WTC11 (cell line): ENCODE measurements at regions not wholly inside any gene's neighbourhood (a gene's known extent, or its start where the extent isn't known, plus 50 kb on each side); places are given as distances from the start of the nearest gene placed in this dataset.

Experiments
- ATF2 ChIP-seq: sonication (generic); formaldehyde crosslinking; IDR thresholded peaks from 2 replicates; pipeline ENCODE4 v1.8.1; 2022; ENCODE audit warnings: low read depth, missing genetic modification reagents, borderline replicate concordance
- CBFB ChIP-seq: sonication (generic); formaldehyde crosslinking; IDR thresholded peaks from 2 replicates; pipeline ENCODE4 v1.8.1; 2022; ENCODE audit warnings: mild to moderate bottlenecking, low read depth, missing genetic modification reagents
- CREM ChIP-seq: sonication (generic); formaldehyde crosslinking; IDR thresholded peaks from 2 replicates; pipeline ENCODE4 v1.8.1; 2022; ENCODE audit warnings: mild to moderate bottlenecking, missing genetic modification reagents, moderate library complexity
- CTCF ChIP-seq: fragments of 200-600 bp; IDR thresholded peaks from 2 replicates; pipeline ENCODE4 v1.8.0; 2022; ENCODE audit warnings: antibody characterized with exemption
- E2F4 ChIP-seq: sonication (generic); formaldehyde crosslinking; IDR thresholded peaks from 2 replicates; pipeline ENCODE4 v1.8.1; 2022; ENCODE audit warnings: low read depth, mild to moderate bottlenecking, moderate library complexity, missing genetic modification reagents, borderline replicate concordance
- E2F5 ChIP-seq: sonication (generic); formaldehyde crosslinking; IDR thresholded peaks from 2 replicates; pipeline ENCODE4 v1.8.1; 2022; ENCODE audit warnings: mild to moderate bottlenecking, moderate library complexity, missing genetic modification reagents
- FOXP4 ChIP-seq: sonication (generic); formaldehyde crosslinking; IDR thresholded peaks from 2 replicates; pipeline ENCODE4 v1.8.0; 2022; ENCODE audit warnings: mild to moderate bottlenecking, missing genetic modification reagents
- GABPB1 ChIP-seq: sonication (generic); formaldehyde crosslinking; IDR thresholded peaks from 2 replicates; pipeline ENCODE4 v1.8.1; 2023; ENCODE audit warnings: mild to moderate bottlenecking, missing genetic modification reagents
- USF1 ChIP-seq: sonication (generic); formaldehyde crosslinking; IDR thresholded peaks from 2 replicates; pipeline ENCODE4 v1.8.0; 2022; ENCODE audit warnings: mild to moderate bottlenecking, missing genetic modification reagents
- ZNF138 ChIP-seq: sonication (generic); formaldehyde crosslinking; conservative IDR thresholded peaks from 2 replicates; pipeline ENCODE4 v1.8.1; 2022; ENCODE audit warnings: mild to moderate bottlenecking, moderate library complexity, missing genetic modification reagents
- ZNF232 ChIP-seq: sonication (generic); formaldehyde crosslinking; IDR thresholded peaks from 2 replicates; pipeline ENCODE4 v1.8.0; 2022; ENCODE audit warnings: mild to moderate bottlenecking, missing genetic modification reagents
- ZNF396 ChIP-seq: fragments of 250-450 bp; sonication (Bioruptor Pico); IDR thresholded peaks from 2 replicates; pipeline ENCODE4 v1.8.0; 2021; ENCODE audit warnings: mild to moderate bottlenecking, moderate library complexity, borderline replicate concordance

GRCh38 chr13:111947876-111948275 lies 119.1 kb upstream of the SOX1 start:
- TF ChIP-seq ZNF232 (CRISPR knock-in tag) (no peak), CTCF (no peak), CBFB (CRISPR knock-in tag) (no peak), E2F5 (CRISPR knock-in tag) (no peak), E2F4 (CRISPR knock-in tag) (no peak), CREM (CRISPR knock-in tag) (no peak), GABPB1 (no peak), ZNF138 (CRISPR knock-in tag) (no peak), ATF2 (no peak), FOXP4 (CRISPR knock-in tag) (no peak), USF1 (no peak), ZNF396 (no peak)
